ENCODE measurements at regions not wholly inside any gene's neighbourhood (a gene's known extent, or its start where the extent isn't known, plus 50 kb on each side); places are given as distances from the start of the nearest gene placed in this dataset.
A peak's percentile ranks its signal among the peaks of the same experiment; 100 is the strongest.

DNA sequence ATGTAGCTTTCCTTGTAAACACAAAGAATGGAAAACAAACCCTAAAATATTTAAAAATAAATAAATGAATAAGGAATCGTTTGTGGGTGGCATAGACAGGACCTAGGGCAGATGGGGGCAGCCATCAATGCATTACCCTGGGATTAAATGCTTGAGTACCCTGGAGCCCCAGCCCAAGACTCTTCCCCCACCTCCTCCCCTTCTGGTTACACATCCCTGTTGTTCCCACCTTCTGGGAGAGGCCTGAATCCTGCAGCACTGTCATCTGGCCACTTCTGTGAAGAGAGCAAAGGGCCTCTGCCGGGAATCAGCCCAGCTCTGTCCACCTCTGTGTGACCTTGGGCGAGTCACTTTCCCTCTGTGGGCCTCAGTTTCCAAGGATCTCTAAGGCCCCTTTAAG is 61.6 kb upstream of the COL13A1 start:
- DNase-seq (ENCODE audit: insufficient read length, low spot score) (no peak), FAIRE-seq (no peak)
- TF ChIP-seq, protein P1, sequence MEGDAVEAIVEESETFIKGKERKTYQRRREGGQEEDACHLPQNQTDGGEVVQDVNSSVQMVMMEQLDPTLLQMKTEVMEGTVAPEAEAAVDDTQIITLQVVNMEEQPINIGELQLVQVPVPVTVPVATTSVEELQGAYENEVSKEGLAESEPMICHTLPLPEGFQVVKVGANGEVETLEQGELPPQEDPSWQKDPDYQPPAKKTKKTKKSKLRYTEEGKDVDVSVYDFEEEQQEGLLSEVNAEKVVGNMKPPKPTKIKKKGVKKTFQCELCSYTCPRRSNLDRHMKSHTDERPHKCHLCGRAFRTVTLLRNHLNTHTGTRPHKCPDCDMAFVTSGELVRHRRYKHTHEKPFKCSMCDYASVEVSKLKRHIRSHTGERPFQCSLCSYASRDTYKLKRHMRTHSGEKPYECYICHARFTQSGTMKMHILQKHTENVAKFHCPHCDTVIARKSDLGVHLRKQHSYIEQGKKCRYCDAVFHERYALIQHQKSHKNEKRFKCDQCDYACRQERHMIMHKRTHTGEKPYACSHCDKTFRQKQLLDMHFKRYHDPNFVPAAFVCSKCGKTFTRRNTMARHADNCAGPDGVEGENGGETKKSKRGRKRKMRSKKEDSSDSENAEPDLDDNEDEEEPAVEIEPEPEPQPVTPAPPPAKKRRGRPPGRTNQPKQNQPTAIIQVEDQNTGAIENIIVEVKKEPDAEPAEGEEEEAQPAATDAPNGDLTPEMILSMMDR (IDR thresholded peaks at IDR 0.05; ENCODE audit: insufficient read depth, missing control alignments), result no peak

DNA sequence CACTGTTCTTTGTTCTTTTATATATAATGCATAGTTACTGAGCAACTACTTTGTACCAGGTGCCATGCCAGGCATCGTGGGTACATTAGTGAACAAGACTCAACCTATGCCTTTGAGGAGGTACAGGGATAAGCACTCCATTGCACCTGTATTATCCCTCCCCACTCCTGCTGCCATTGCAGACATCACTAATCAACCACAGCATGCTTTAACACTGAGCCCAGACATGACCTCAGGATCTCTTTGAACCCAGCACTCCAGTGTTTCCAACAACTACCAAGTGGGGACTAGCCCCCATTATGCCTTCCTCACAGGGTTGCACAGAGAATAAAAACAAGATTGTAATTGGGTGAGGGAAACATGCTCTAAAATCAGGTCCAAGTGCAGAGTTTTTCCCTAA is 60.5 kb upstream of the COL13A1 start:
- FAIRE-seq, result no peak
- TF ChIP-seq, protein P1 (IDR thresholded peaks at IDR 0.05; ENCODE audit: insufficient read depth, missing control alignments), result no peak
- DNase-seq (ENCODE audit: insufficient read length, low spot score), result no peak

DNA sequence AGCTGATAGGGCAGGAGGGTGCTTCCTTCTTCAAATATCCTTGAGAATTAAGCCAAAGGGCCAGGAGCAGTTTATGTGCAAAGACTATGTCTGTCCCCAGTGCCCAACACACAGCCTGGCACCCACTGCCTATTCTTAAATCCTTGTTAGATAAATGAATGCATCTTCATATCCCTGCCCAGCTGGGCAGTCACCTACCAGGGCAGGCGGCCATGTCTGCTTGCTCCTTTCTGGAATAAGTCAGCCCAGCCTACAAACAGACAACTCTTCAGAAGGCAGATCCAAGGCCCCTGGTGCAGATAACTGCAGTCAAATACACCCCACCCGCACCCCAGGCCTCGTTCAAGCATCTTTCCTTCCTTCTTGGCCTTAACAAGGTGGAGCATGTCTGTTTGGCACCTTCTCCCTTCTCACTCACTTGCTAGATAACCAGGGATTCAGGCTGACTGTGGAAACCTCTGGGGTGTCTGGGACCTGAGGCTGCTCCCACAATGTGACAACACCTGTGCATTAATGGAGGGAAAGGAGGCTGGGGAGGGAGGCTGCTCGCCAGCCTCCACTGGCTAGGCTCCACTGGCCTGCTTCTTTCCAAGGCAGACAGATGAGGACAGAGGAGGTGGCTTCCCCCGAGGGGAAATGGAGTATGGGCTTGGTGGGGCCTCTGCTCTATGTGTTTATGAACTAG is 59.9 kb upstream of the COL13A1 start:
- FAIRE-seq (no peak), DNase-seq (ENCODE audit: insufficient read length, low spot score) (no peak)
- TF ChIP-seq, protein P1 (IDR thresholded peaks at IDR 0.05; ENCODE audit: insufficient read depth, missing control alignments), result no peak

DNA sequence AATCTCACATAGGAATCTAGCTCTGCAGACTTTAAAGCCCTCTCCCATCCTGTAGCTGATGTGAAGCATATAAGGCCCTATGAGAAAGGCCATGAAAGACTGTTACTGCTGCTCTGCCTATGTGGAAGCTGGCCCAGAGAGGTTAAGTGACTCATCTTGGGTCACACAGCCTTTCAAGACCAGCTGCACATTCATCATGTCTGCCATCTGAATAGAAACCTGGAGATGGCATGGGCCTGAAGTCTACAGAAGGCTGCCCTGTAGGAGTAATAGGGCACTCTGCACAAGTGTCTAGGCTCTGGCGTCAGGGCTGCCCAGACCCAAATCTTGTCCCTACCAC is 59.4 kb upstream of the COL13A1 start:
- no peak for FAIRE-seq
- DNase-seq (ENCODE audit: insufficient read length, low spot score), result no peak
- TF ChIP-seq, protein P1 (IDR thresholded peaks at IDR 0.05; ENCODE audit: insufficient read depth, missing control alignments), result no peak

DNA sequence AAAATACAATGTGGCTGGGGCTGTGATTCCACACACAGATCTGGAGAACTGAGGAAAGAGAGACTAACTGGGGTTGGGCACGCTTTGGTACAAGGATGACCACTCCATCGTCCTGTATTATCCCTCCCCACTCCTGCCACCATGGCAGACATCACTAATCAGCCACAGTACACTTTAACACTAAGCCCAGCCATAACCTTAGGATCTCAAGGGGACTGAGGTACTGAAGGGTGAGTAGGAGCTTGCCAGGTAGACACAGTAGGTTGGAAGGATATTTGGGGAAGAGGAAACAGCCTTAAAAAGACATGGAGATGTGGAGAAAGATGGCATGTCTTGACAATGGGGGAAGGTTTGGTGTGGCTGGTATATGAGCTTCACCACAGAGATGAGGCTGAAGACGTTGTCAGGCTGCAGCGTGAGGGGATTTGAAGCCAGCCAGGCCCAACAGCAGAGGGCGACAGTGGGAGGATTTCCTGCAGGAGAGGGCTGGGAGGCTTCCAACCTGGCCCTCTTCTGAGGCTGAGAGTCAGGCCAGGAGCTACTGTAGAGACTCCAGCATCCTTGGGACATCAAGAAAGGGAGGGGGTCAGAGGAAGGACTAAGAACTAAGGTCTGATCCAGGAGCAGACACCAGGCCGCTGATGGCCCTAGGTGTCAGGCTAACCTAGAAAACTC is 58.6 kb upstream of the COL13A1 start:
- TF ChIP-seq, protein P1 (IDR thresholded peaks at IDR 0.05; ENCODE audit: insufficient read depth, missing control alignments), result peak; percentile 24
- no peak for DNase-seq (ENCODE audit: insufficient read length, low spot score)
- no peak for FAIRE-seq

DNA sequence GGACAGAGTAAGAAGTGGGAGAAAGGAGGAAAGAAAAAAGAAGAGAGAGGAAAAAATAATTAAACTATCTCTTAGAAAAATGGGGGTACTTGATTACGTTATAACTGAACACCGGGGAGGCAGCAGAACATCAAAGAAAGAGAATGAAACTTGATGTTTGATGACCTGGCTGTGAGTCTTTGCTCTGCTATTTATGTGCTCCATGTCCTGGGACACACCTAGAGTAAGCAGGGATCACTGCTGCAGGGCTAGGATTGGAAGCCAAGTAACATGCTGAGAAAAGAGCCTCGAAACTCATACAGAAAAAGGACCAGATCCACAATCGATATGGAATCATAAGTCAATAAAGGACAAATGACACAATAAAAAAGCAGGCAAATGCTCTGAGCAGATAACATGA is 56.7 kb upstream of the COL13A1 start:
- FAIRE-seq, result no peak
- DNase-seq (ENCODE audit: insufficient read length, low spot score), result no peak
- TF ChIP-seq, protein P1 (IDR thresholded peaks at IDR 0.05; ENCODE audit: insufficient read depth, missing control alignments), result no peak

DNA sequence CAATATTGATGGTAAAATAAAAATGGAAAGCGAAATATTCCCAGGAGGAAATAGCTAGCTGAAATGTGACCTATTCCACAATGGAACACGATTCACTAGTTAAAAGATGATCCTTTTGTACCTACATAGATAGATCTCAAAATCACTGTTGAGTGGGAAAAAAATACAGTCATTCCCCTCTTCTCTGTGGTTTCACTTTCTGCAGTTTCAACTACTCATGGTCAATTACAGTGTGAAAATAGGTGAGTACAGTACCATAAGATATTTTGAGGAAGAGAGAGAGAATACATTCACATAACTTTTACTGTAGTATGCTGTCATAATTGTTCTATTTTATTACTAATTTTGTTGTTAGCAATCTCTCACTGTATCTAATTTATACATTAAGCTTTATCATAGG is 56.0 kb upstream of the COL13A1 start:
- DNase-seq (ENCODE audit: insufficient read length, low spot score) (no peak), FAIRE-seq (no peak)
- TF ChIP-seq, protein P1 (IDR thresholded peaks at IDR 0.05; ENCODE audit: insufficient read depth, missing control alignments), result no peak
